Natural killer cell (primary cell): ENCODE measurements at regions not wholly inside any gene's neighbourhood (a gene's known extent, or its start where the extent isn't known, plus 50 kb on each side); places are given as distances from the start of the nearest gene placed in this dataset.

Source experiments
- ATAC-seq, 3 donors: fragments of 150-1000 bp in 2 of 3; fragments of 200-7000 bp in 1 of 3; cut with Tn5 transposase; 1 replicate in 1 of 3; 2 replicates in 2 of 3; pipeline ENCODE4 v1.10.0; 2021; ENCODE audit warnings: mild to moderate bottlenecking in 2 of 3, moderate library complexity in 2 of 3
- DNase-seq, 2 donors: peaks; one replicate each; pipeline versions ENCODE4 v3.0.0 to v3.0.0-alpha.2; 2013 to 2021; ENCODE audit warnings: mixed read lengths in 1 of 2
- H3K27ac ChIP-seq: one replicate; pipeline ENCODE4 v1.5.1; 2013; ENCODE audit warnings: mild to moderate bottlenecking, low read length
- H3K27me3 ChIP-seq: one replicate; pipeline ENCODE4 v1.6.1; 2013; ENCODE audit warnings: low read length; ENCODE audit not compliant: control insufficient read depth, insufficient read depth
- H3K36me3 ChIP-seq: one replicate; pipeline ENCODE4 v1.6.1; 2013; ENCODE audit warnings: low read length; ENCODE audit not compliant: control insufficient read depth, insufficient read depth
- H3K4me1 ChIP-seq: one replicate; pipeline ENCODE4 v1.6.1; 2013; ENCODE audit warnings: low read length; ENCODE audit not compliant: control insufficient read depth, insufficient read depth
- H3K4me3 ChIP-seq: one replicate; pipeline ENCODE4 v1.5.1; 2013; ENCODE audit warnings: low read length
- H3K9me3 ChIP-seq: one replicate; pipeline ENCODE4 v1.6.1; 2013; ENCODE audit warnings: low read length; ENCODE audit not compliant: control insufficient read depth, insufficient read depth
- H3K27ac Mint-ChIP-seq, 2 donors: one replicate each; pipeline ENCODE4 v1.8.0; 2022; ENCODE audit warnings: mild to moderate bottlenecking in 2 of 2, mixed read lengths in 2 of 2, moderate library complexity in 1 of 2
- H3K27me3 Mint-ChIP-seq, 2 donors: one replicate each; pipeline ENCODE4 v1.8.0; 2022; ENCODE audit warnings: low read depth in 2 of 2, mixed read lengths in 2 of 2
- H3K36me3 Mint-ChIP-seq: one replicate; pipeline ENCODE4 v1.8.0; 2022; ENCODE audit warnings: mixed read lengths
- H3K4me1 Mint-ChIP-seq, 2 donors: one replicate each; pipeline ENCODE4 v1.8.0; 2022; ENCODE audit warnings: mixed read lengths in 2 of 2
- H3K4me3 Mint-ChIP-seq: one replicate; pipeline ENCODE4 v1.8.0; 2022; ENCODE audit warnings: mild to moderate bottlenecking, moderate library complexity, mixed read lengths
- H3K9me3 Mint-ChIP-seq, 2 donors: one replicate each; pipeline ENCODE4 v1.8.0; 2022; ENCODE audit warnings: mixed read lengths in 2 of 2
- CTCF ChIP-seq: fragments of 200-600 bp; IDR thresholded peaks from one replicate; pipeline ENCODE4 v1.8.0; 2022; ENCODE audit warnings: antibody characterized with exemption
- WGBS: methylation state at CpG from one replicate; pipeline ENCODE4 v1.1.7; 2013; ENCODE audit warnings: missing lambda C conversion rate; ENCODE audit not compliant: insufficient coverage; 5-methylcytosine and 5-hydroxymethylcytosine counted together
- intact Hi-C: fragments of 100-400 bp; cut with micrococcal nuclease; formaldehyde crosslinking; loops from one replicate; pipeline ENCODE4 v1.14.2; 2022

DNA sequence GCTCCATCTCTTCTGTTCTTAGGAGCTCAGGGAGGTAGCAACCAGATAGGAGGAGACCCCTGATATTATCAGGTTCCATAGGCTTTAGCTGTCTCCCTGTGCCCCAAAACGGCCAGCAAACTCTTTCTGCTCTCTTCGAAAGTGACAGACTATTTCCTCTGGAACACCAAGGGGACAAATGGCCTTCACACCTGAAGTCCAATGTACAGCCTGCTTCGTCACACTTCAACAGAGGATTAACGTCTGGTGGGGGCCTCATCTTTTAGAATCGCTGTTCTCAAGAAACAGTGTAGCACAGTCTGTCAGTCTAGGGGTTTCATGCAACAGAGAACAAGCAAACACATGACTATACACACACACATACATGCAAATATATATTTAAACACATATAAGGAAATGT is 152.4 kb upstream of the SETMAR start:
- no peaks in the 10 kb centered on the region for H3K36me3 Mint-ChIP-seq
- Histone ChIP-seq H3K36me3 (no peaks in the 10 kb centered on the region), H3K27me3 (no peaks in the 10 kb centered on the region), H3K9me3 (no peaks in the 10 kb centered on the region), H3K27ac (no peak overlapping the region), H3K4me3 (no peak overlapping the region), H3K4me1 (no peaks in the 10 kb centered on the region)
- intact Hi-C loops: no loop called here
- WGBS: 92% methylated on average over 4 of the region's 5 CpGs
- H3K9me3 Mint-ChIP-seq: peaks cover 0 to 3% of the 10 kb centered on the region in 2 donors
- H3K4me1 Mint-ChIP-seq: no peaks in the 10 kb centered on the region
- TF ChIP-seq CTCF: no peak
- H3K27ac Mint-ChIP-seq: no peak overlapping the region
- no peak overlapping the region for H3K4me3 Mint-ChIP-seq
- no peaks in the 10 kb centered on the region for H3K27me3 Mint-ChIP-seq
- DNase-seq (no peak), ATAC-seq (no peak)

GRCh38 chr3:4151859-4152258 is 151.3 kb upstream of the SETMAR start:
- Mint-ChIP-seq H3K4me1 (no peaks in the 10 kb centered on the region), H3K4me3 (no peak overlapping the region), H3K36me3 (no peaks in the 10 kb centered on the region), H3K27me3 (no peaks in the 10 kb centered on the region), H3K27ac (no peak overlapping the region), H3K9me3 (no peaks in the 10 kb centered on the region)
- H3K4me3 ChIP-seq: no peak overlapping the region
- TF ChIP-seq CTCF: no peak
- DNase-seq (no peak), ATAC-seq (no peak)
- no peaks in the 10 kb centered on the region for H3K36me3 ChIP-seq
- no peaks in the 10 kb centered on the region for H3K9me3 ChIP-seq
- no peaks in the 10 kb centered on the region for H3K27me3 ChIP-seq
- intact Hi-C loops: no loop called here
- H3K4me1 ChIP-seq: no peaks in the 10 kb centered on the region
- WGBS: 100% methylated on average over 1 of the region's 1 CpG
- no peak overlapping the region for H3K27ac ChIP-seq

DNA sequence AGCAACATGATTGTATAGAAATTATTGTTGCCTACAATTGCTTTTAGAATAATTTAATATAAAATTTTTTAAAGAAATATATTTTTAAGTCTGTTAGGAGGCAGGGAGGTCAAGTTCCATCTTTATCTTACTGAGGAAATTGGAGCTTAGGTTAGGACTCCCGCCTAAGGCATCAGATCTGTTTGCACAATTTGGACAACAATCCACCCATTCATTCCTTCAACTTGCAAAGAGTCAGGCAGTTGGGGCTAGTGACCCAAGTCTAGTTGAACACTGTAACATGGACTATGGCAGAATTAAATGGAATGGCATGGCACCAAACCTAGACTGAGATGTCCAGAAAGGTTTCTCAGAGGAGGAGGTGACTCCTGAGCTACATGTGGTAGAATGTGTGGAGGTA is 149.4 kb upstream of the SETMAR start:
- H3K9me3 ChIP-seq: no peaks in the 10 kb centered on the region
- H3K27ac Mint-ChIP-seq: no peak overlapping the region
- no peak overlapping the region for H3K4me3 Mint-ChIP-seq
- H3K36me3 ChIP-seq: no peaks in the 10 kb centered on the region
- no peaks in the 10 kb centered on the region for H3K27me3 ChIP-seq
- no peaks in the 10 kb centered on the region for H3K4me1 Mint-ChIP-seq
- TF ChIP-seq CTCF: no peak
- H3K27me3 Mint-ChIP-seq: no peaks in the 10 kb centered on the region
- whole genome bisulfite sequencing: 80% methylated on average over 1 of the region's 1 CpG
- no peak for DNase-seq
- no peaks in the 10 kb centered on the region for H3K9me3 Mint-ChIP-seq
- no peak for ATAC-seq
- no peak overlapping the region for H3K4me3 ChIP-seq
- intact Hi-C loops: no loop called here
- no peaks in the 10 kb centered on the region for H3K36me3 Mint-ChIP-seq
- no peak overlapping the region for H3K27ac ChIP-seq
- H3K4me1 ChIP-seq: no peaks in the 10 kb centered on the region

DNA sequence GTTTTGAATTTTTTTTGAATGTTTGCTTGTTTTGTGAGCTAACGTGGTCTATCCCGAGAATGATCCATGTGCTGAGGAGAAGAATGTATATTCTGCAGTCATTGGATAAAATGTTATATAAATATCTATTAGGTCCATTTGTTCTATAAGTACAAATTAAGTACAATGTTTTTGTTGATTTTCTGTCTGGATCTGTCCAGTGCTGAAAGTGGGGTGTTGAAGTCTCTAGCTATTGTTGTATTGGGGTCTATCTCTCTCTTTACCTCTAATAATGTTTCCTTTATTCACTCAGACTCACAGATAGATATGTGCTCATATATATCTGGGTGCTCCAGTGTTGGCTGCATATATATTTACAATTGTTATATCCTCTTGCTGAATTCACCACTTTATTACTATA is 144.8 kb upstream of the SETMAR start:
- Histone ChIP-seq H3K27me3 (no peaks in the 10 kb centered on the region), H3K36me3 (no peaks in the 10 kb centered on the region), H3K27ac (no peak overlapping the region), H3K4me1 (no peaks in the 10 kb centered on the region), H3K9me3 (no peaks in the 10 kb centered on the region), H3K4me3 (no peak overlapping the region)
- intact Hi-C loops: no loop called here
- DNase-seq (no peak), ATAC-seq (no peak)
- Mint-ChIP-seq H3K36me3 (no peaks in the 10 kb centered on the region), H3K4me1 (no peaks in the 10 kb centered on the region), H3K27ac (no peak overlapping the region), H3K27me3 (no peaks in the 10 kb centered on the region), H3K4me3 (no peak overlapping the region), H3K9me3 (peaks cover 5 to 8% of the 10 kb centered on the region in 2 donors)
- no peak for TF ChIP-seq CTCF
- no CpG with 5 or more reads among the region's 2 CpGs for WGBS
